ENCODE measurements at regions not wholly inside any gene's neighbourhood (a gene's known extent, or its start where the extent isn't known, plus 50 kb on each side); places are given as distances from the start of the nearest gene placed in this dataset.
"Not testable (repeated sequence)": the region's sequence is repeated elsewhere in the genome, so short reads cannot be mapped to it uniquely, and the experiment has no call there.

DNA sequence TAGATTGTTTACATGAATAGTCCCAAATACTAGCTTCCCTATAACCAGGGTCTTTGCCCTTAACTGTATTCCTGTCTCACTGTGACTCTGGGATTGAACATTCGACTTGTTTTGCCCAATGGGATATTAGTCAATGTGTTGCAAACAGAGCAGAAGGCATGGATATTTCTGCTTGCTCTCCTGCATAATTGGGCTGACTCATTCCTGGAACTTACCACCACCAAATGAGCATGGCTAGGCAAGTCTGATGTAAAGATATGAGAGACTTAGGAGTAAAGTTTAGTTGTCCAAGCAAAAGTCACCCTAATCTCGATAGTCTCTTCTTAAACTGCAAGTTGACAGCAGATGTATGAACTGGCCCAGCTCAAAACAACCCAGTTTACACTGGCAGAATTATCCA, 273.5 kb upstream of the CCNG1 start:
- H3K4ac ChIP-seq (ENCODE audit: low read depth in 1 of 2, low read length in 2 of 2) = no peak overlapping the region
- no peak overlapping the region for H2BK12ac ChIP-seq (ENCODE audit: low read length in 2 of 2)
- H3K27me3 ChIP-seq (ENCODE audit: control insufficient read depth in 1 of 2, insufficient read depth in 1 of 2, low read length in 2 of 2) = no peaks in the 10 kb centered on the region
- no peak overlapping the region for H2BK15ac ChIP-seq (ENCODE audit: low read depth, poor library complexity, severe bottlenecking)
- no peak for DNase-seq
- no peak overlapping the region for H3K27ac ChIP-seq (ENCODE audit: low read length, poor library complexity, severe bottlenecking)
- H3K9me3 ChIP-seq (ENCODE audit: control insufficient read depth, low read length) = peaks cover 6% of the 10 kb centered on the region
- no peak overlapping the region for H3K23ac ChIP-seq (ENCODE audit: low read length in 2 of 2)
- H3K4me3 ChIP-seq (ENCODE audit: insufficient read depth in 1 of 2, low read depth in 1 of 2, low read length in 2 of 2) = no peak overlapping the region
- H2AFZ ChIP-seq (ENCODE audit: low read depth, low read length) = no peak overlapping the region
- no peak overlapping the region for H4K8ac ChIP-seq (ENCODE audit: low read length)
- no peak overlapping the region for H3K9ac ChIP-seq (ENCODE audit: low read length)
- no peak overlapping the region for H4K91ac ChIP-seq (ENCODE audit: low read length)
- no peaks in the 10 kb centered on the region for H3K4me1 ChIP-seq (ENCODE audit: control insufficient read depth, insufficient read depth, low read depth, low read length)
- no peaks in the 10 kb centered on the region for H3K36me3 ChIP-seq (ENCODE audit: control insufficient read depth in 1 of 2, insufficient read depth in 2 of 2, low read depth in 1 of 2, low read length in 2 of 2)
- no peaks in the 10 kb centered on the region for H3K79me1 ChIP-seq (replicated peaks; ENCODE audit: low read length, poor library complexity, severe bottlenecking)
- H2BK5ac ChIP-seq (ENCODE audit: low read depth, low read length, poor library complexity, severe bottlenecking) = no peak overlapping the region
- H3K18ac ChIP-seq (ENCODE audit: low read depth in 1 of 2, low read length in 2 of 2) = no peak overlapping the region
- no peak overlapping the region for H3K14ac ChIP-seq (ENCODE audit: low read length in 2 of 2)
- no peak overlapping the region for H2AK5ac ChIP-seq (ENCODE audit: low read length, severe bottlenecking)
- 63% methylated on average over 1 of the region's 2 CpGs for WGBS
- no peak overlapping the region for H2BK120ac ChIP-seq (ENCODE audit: low read depth, low read length)
- H3K4me2 ChIP-seq (ENCODE audit: low read length, poor library complexity, severe bottlenecking) = no peak overlapping the region

DNA sequence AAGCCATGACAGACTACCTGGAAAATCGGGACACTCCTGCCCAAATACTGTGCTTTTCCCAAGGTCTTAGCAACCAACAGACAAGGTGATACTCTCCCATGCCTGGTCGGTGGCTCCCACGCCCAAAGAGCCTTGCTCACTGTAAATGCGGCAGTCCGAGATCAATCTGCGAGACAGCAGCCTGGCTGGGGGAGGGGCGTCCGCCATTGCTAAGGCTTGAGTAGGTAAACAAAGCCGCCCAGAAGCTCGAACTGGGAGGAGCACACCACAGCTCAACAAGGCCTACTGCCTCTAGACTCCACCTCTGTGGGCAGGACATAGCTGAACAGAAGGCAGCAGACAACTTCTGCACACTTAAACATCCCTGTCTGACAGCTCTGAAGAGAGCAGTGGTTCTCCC, 272.1 kb upstream of the CCNG1 start:
- H3K9me3 ChIP-seq (ENCODE audit: control insufficient read depth, low read length) = peaks cover 6% of the 10 kb centered on the region

DNA sequence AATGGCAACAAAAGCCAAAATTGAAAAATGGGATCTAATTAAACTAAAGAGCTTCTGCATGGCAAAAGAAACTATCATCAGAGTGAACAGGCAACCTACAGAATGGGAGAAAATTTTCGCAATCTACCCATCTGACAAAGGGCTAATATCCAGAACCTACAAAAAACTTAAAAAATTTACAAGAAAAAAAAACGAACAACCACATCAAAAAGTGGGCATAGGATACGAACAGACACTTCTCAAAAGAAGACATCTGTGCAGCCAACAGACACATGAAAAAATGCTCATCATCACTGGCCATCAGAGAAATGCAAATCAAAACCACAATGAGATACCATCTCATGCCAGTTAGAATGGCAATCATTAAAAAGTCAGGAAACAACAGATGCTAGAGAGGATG, 267.2 kb upstream of the CCNG1 start:
- H3K4me3 ChIP-seq (ENCODE audit: insufficient read depth in 1 of 2, low read depth in 1 of 2, low read length in 2 of 2); H3K27ac ChIP-seq (ENCODE audit: low read length, poor library complexity, severe bottlenecking); H3K4me2 ChIP-seq (ENCODE audit: low read length, poor library complexity, severe bottlenecking); DNase-seq; H3K14ac ChIP-seq (ENCODE audit: low read length in 2 of 2); H2BK5ac ChIP-seq (ENCODE audit: low read depth, low read length, poor library complexity, severe bottlenecking); H3K79me1 ChIP-seq (replicated peaks; ENCODE audit: low read length, poor library complexity, severe bottlenecking); H2AK5ac ChIP-seq (ENCODE audit: low read length, severe bottlenecking); H3K9ac ChIP-seq (ENCODE audit: low read length); H4K91ac ChIP-seq (ENCODE audit: low read length); H3K4me1 ChIP-seq (ENCODE audit: control insufficient read depth, insufficient read depth, low read depth, low read length); H3K4ac ChIP-seq (ENCODE audit: low read depth in 1 of 2, low read length in 2 of 2); H3K23ac ChIP-seq (ENCODE audit: low read length in 2 of 2); H2BK15ac ChIP-seq (ENCODE audit: low read depth, poor library complexity, severe bottlenecking); H2BK120ac ChIP-seq (ENCODE audit: low read depth, low read length); H2AFZ ChIP-seq (ENCODE audit: low read depth, low read length); H3K36me3 ChIP-seq (ENCODE audit: control insufficient read depth in 1 of 2, insufficient read depth in 2 of 2, low read depth in 1 of 2, low read length in 2 of 2); H4K8ac ChIP-seq (ENCODE audit: low read length); H2BK12ac ChIP-seq (ENCODE audit: low read length in 2 of 2); H3K18ac ChIP-seq (ENCODE audit: low read depth in 1 of 2, low read length in 2 of 2); H3K9me3 ChIP-seq (ENCODE audit: control insufficient read depth, low read length); H3K27me3 ChIP-seq (ENCODE audit: control insufficient read depth in 1 of 2, insufficient read depth in 1 of 2, low read length in 2 of 2): not testable (repeated sequence)
- 66% methylated on average over 2 of the region's 3 CpGs for WGBS

More for the DNA sequence above, 272.1 kb upstream of the CCNG1 start:
- H2BK120ac ChIP-seq (ENCODE audit: low read depth, low read length) = no peak overlapping the region
- no peak overlapping the region for H3K4me2 ChIP-seq (ENCODE audit: low read length, poor library complexity, severe bottlenecking)
- H3K4me1 ChIP-seq (ENCODE audit: control insufficient read depth, insufficient read depth, low read depth, low read length) = no peaks in the 10 kb centered on the region
- H3K4ac ChIP-seq (ENCODE audit: low read depth in 1 of 2, low read length in 2 of 2) = no peak overlapping the region
- H2BK15ac ChIP-seq (ENCODE audit: low read depth, poor library complexity, severe bottlenecking) = no peak overlapping the region
- 79% methylated on average over 10 of the region's 10 CpGs for WGBS
- no peak overlapping the region for H2BK5ac ChIP-seq (ENCODE audit: low read depth, low read length, poor library complexity, severe bottlenecking)
- H3K9ac ChIP-seq (ENCODE audit: low read length) = no peak overlapping the region
- no peaks in the 10 kb centered on the region for H3K27me3 ChIP-seq (ENCODE audit: control insufficient read depth in 1 of 2, insufficient read depth in 1 of 2, low read length in 2 of 2)
- H4K8ac ChIP-seq (ENCODE audit: low read length) = no peak overlapping the region
- H4K91ac ChIP-seq (ENCODE audit: low read length) = no peak overlapping the region
- no peak overlapping the region for H3K23ac ChIP-seq (ENCODE audit: low read length in 2 of 2)
- no peak overlapping the region for H3K4me3 ChIP-seq (ENCODE audit: insufficient read depth in 1 of 2, low read depth in 1 of 2, low read length in 2 of 2)
- H3K14ac ChIP-seq (ENCODE audit: low read length in 2 of 2) = no peak overlapping the region
- H3K79me1 ChIP-seq (replicated peaks; ENCODE audit: low read length, poor library complexity, severe bottlenecking) = no peaks in the 10 kb centered on the region
- H3K27ac ChIP-seq (ENCODE audit: low read length, poor library complexity, severe bottlenecking) = no peak overlapping the region
- no peak overlapping the region for H3K18ac ChIP-seq (ENCODE audit: low read depth in 1 of 2, low read length in 2 of 2)
- no peak overlapping the region for H2BK12ac ChIP-seq (ENCODE audit: low read length in 2 of 2)
- no peak overlapping the region for H2AFZ ChIP-seq (ENCODE audit: low read depth, low read length)
- no peak for DNase-seq
- H2AK5ac ChIP-seq (ENCODE audit: low read length, severe bottlenecking) = no peak overlapping the region
- H3K36me3 ChIP-seq (ENCODE audit: control insufficient read depth in 1 of 2, insufficient read depth in 2 of 2, low read depth in 1 of 2, low read length in 2 of 2) = no peaks in the 10 kb centered on the region

DNA sequence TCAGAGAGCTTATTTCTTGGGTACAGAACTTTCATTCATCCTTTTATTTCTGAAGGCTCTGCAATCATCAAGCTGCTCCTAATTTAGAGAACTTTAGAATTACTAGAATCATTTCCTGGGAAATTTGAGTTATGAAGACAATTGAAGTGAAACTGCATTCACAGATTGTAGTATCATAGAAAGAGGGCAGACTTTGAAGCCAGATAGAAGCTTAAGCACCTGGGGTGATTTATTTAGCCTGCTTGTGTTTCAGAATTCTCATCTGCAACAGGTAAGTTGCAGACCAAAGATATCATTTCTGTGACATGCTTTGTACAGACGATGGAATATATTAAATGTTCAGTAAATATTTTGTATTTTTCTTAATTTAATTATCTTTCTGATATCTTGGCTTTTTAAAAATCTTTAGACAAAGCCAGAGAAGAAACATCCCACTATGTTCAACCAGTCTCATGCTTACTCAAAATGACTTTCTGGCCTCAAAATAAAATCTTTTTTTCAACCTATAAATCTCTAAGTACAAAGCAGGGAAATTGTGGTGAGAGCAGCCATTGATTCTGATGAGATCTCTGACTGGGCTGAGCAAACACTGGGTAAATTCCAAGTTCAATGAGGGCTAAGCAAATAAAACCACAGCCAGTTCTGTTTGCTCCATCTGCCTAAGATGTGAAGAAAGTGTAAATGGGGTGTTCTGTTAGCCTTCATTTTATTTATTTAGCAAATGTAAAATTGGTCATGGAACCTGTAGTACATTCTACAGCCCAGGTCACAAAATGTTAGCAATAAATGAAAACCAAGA, 264.7 kb upstream of the CCNG1 start:
- no peak overlapping the region for H2AFZ ChIP-seq (ENCODE audit: low read depth, low read length)
- no peak for DNase-seq
- no peaks in the 10 kb centered on the region for H3K79me1 ChIP-seq (replicated peaks; ENCODE audit: low read length, poor library complexity, severe bottlenecking)
- no peak overlapping the region for H4K8ac ChIP-seq (ENCODE audit: low read length)
- no peaks in the 10 kb centered on the region for H3K4me1 ChIP-seq (ENCODE audit: control insufficient read depth, insufficient read depth, low read depth, low read length)
- no peak overlapping the region for H2BK12ac ChIP-seq (ENCODE audit: low read length in 2 of 2)
- no peak overlapping the region for H3K23ac ChIP-seq (ENCODE audit: low read length in 2 of 2)
- H3K27ac ChIP-seq (ENCODE audit: low read length, poor library complexity, severe bottlenecking) = no peak overlapping the region
- no peaks in the 10 kb centered on the region for H3K27me3 ChIP-seq (ENCODE audit: control insufficient read depth in 1 of 2, insufficient read depth in 1 of 2, low read length in 2 of 2)
- H3K14ac ChIP-seq (ENCODE audit: low read length in 2 of 2) = no peak overlapping the region
- no peak overlapping the region for H3K9ac ChIP-seq (ENCODE audit: low read length)
- H3K4ac ChIP-seq (ENCODE audit: low read depth in 1 of 2, low read length in 2 of 2) = no peak overlapping the region
- no peaks in the 10 kb centered on the region for H3K36me3 ChIP-seq (ENCODE audit: control insufficient read depth in 1 of 2, insufficient read depth in 2 of 2, low read depth in 1 of 2, low read length in 2 of 2)
- no peak overlapping the region for H4K91ac ChIP-seq (ENCODE audit: low read length)
- no peak overlapping the region for H3K4me3 ChIP-seq (ENCODE audit: insufficient read depth in 1 of 2, low read depth in 1 of 2, low read length in 2 of 2)
- no peak overlapping the region for H2BK5ac ChIP-seq (ENCODE audit: low read depth, low read length, poor library complexity, severe bottlenecking)
- no peak overlapping the region for H2AK5ac ChIP-seq (ENCODE audit: low read length, severe bottlenecking)
- no peak overlapping the region for H2BK120ac ChIP-seq (ENCODE audit: low read depth, low read length)
- H3K9me3 ChIP-seq (ENCODE audit: control insufficient read depth, low read length) = no peaks in the 10 kb centered on the region
- H2BK15ac ChIP-seq (ENCODE audit: low read depth, poor library complexity, severe bottlenecking) = no peak overlapping the region
- no peak overlapping the region for H3K18ac ChIP-seq (ENCODE audit: low read depth in 1 of 2, low read length in 2 of 2)
- no peak overlapping the region for H3K4me2 ChIP-seq (ENCODE audit: low read length, poor library complexity, severe bottlenecking)
- no CpG with 5 or more reads among the region's 1 CpG for whole genome bisulfite sequencing
